ENCODE measurements at regions not wholly inside any gene's neighbourhood (a gene's known extent, or its start where the extent isn't known, plus 50 kb on each side); places are given as distances from the start of the nearest gene placed in this dataset.

DNA sequence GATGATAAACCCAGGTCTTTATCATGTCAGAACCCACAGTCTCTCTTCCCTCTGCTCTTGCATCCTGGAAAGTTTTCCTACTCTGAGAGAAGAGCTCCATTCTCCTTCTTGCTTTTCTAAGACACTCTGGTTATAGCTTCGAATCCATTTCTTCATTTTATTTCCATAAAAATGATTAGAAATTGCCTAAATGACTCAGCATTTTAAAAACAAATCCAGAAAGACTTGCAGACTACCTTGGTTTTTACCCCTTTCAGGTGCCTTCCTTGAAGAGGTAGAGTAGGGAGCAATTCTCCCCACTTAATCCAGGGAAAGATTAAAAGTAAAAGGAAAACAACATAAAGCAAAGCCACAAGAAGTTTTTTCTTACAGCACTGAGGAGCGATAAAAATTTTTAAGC is 1256.0 kb downstream of the ROBO1 start:
- TF ChIP-seq, protein P1, sequence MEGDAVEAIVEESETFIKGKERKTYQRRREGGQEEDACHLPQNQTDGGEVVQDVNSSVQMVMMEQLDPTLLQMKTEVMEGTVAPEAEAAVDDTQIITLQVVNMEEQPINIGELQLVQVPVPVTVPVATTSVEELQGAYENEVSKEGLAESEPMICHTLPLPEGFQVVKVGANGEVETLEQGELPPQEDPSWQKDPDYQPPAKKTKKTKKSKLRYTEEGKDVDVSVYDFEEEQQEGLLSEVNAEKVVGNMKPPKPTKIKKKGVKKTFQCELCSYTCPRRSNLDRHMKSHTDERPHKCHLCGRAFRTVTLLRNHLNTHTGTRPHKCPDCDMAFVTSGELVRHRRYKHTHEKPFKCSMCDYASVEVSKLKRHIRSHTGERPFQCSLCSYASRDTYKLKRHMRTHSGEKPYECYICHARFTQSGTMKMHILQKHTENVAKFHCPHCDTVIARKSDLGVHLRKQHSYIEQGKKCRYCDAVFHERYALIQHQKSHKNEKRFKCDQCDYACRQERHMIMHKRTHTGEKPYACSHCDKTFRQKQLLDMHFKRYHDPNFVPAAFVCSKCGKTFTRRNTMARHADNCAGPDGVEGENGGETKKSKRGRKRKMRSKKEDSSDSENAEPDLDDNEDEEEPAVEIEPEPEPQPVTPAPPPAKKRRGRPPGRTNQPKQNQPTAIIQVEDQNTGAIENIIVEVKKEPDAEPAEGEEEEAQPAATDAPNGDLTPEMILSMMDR (IDR thresholded peaks at IDR 0.05): no peak
- TF ChIP-seq POLR2A (IDR thresholded peaks at IDR 0.05): no peak

Measured in Peyer's patch (tissue), 4 donors.